ENCODE measurements at regions not wholly inside any gene's neighbourhood (a gene's known extent, or its start where the extent isn't known, plus 50 kb on each side); places are given as distances from the start of the nearest gene placed in this dataset.
A peak's percentile ranks its signal among the peaks of the same experiment; 100 is the strongest.

DNA sequence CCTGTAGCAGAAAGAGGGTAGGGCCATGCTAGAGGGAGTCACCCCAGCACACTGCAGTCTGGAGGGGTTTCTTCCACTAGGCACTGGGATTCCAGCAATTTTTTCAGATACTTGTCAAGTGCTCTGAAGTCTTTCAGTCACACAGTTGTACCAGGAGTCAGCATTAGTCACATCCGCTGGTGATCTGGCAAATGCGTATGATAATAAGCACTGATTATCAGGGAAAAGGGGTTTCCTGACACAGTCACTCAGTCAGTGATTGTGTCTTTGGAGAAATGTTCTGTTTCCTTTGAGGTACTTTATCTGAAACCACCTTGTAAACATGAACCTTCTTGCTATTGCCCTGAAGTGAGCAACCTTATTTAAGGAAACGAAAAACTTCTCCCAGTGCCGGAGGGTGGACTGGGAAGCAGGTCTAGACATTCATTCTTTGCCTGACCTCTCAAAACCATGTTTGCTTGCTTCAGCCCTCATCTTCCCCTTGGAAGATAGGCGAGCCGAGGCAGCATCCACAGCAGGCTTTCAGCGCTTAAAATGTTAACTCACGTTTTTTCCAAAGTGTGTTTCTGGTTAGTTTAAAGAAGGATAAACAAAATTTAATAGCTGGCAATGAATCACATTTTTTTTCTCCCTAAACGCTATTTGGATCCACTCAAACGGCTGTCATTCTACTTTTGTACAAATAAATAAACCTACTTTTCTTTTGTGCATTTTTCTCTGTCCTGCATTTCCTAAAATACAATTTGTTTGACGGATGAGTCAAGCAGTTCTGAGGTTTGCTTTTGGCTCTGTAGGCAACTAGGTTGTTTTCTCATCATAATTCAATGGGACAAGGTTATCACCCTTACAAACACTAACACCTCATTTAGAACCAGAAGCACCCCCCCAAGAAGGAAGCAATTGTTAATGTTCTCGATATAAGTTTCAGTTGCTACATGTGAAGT lies 77.7 kb downstream of the FOXD1 start:
- Histone ChIP-seq H3K27ac (ENCODE audit: low read depth in 1 of 2, low read length in 1 of 2) (no peak overlapping the region), H3K9me3 (ENCODE audit: control insufficient read depth in 4 of 4, insufficient read depth in 3 of 4, low read length in 3 of 4) (no peaks in the 10 kb centered on the region), H3K36me3 (ENCODE audit: control insufficient read depth in 4 of 4, insufficient read depth in 4 of 4, low read length in 4 of 4) (no peaks in the 10 kb centered on the region), H3K27me3 (ENCODE audit: control insufficient read depth in 3 of 3, insufficient read depth in 3 of 3, low read length in 2 of 3) (peaks cover 4 to 52% (median 4%) of the 10 kb centered on the region in 3 donors), H3K4me1 (ENCODE audit: control insufficient read depth in 5 of 5, insufficient read depth in 5 of 5, low read length in 5 of 5) (peaks cover 0 to 16% (median 0%) of the 10 kb centered on the region in 5 donors), H3K9ac (ENCODE audit: insufficient read depth in 1 of 2, low read length in 2 of 2) (no peak overlapping the region), H3K4me3 (no peak overlapping the region)
- WGBS, 2 donors, result 36 to 38% methylated on average over 12 of the region's 12 CpGs
- DNase-seq, result peak in 1 of 3 donors; percentile 22
- TF ChIP-seq CTCF (IDR thresholded peaks at IDR 0.05; ENCODE audit: control extremely low read depth, extremely low read depth), result no peak
- no peak for ATAC-seq (ENCODE audit: insufficient read depth, low FRiP score)

- Histone ChIP-seq H3K9ac (ENCODE audit: insufficient read depth in 1 of 2, low read length in 2 of 2) (no peak overlapping the region), H3K27ac (ENCODE audit: low read depth in 1 of 2, low read length in 1 of 2) (no peak overlapping the region), H3K36me3 (ENCODE audit: control insufficient read depth in 4 of 4, insufficient read depth in 4 of 4, low read length in 4 of 4) (no peaks in the 10 kb centered on the region), H3K4me3 (no peak overlapping the region), H3K4me1 (ENCODE audit: control insufficient read depth in 5 of 5, insufficient read depth in 5 of 5, low read length in 5 of 5) (peaks cover 0 to 16% (median 0%) of the 10 kb centered on the region in 5 donors), H3K9me3 (ENCODE audit: control insufficient read depth in 4 of 4, insufficient read depth in 3 of 4, low read length in 3 of 4) (no peaks in the 10 kb centered on the region), H3K27me3 (ENCODE audit: control insufficient read depth in 3 of 3, insufficient read depth in 3 of 3, low read length in 2 of 3) (peaks cover 4 to 48% (median 4%) of the 10 kb centered on the region in 3 donors)
- 82 to 83% methylated on average over 5 of the region's 5 CpGs for WGBS, 2 donors
- ATAC-seq (ENCODE audit: insufficient read depth, low FRiP score), result no peak
- no peak for DNase-seq
- TF ChIP-seq CTCF (IDR thresholded peaks at IDR 0.05; ENCODE audit: control extremely low read depth, extremely low read depth), result no peak
Observed at GRCh38 chr5:73370095-73370494, 78.5 kb downstream of the FOXD1 start.

DNA sequence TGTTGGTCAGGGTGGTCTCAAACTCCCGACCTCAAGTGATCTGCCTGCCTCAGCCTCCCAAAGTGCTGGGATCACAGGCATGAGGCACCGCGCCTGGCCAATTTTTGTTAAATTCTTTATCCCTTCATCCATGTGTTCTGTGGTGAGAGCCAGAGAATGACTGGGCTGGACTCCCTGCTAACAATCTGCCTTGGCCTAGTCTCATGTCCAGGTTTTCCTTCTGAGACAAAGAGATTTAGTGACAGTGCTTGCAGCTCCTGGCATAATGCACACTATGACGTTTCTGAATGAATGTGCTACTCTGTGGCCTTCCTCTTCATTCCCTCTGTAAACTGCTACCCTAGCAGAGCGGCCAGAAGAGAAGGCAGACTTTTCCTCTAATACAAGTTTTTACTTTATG lies 79.3 kb downstream of the FOXD1 start:
- peaks cover 4 to 43% (median 4%) of the 10 kb centered on the region in 3 donors for H3K27me3 ChIP-seq (ENCODE audit: control insufficient read depth in 3 of 3, insufficient read depth in 3 of 3, low read length in 2 of 3)
- ATAC-seq (ENCODE audit: insufficient read depth, low FRiP score), result no peak
- peaks cover 0 to 16% (median 0%) of the 10 kb centered on the region in 5 donors for H3K4me1 ChIP-seq (ENCODE audit: control insufficient read depth in 5 of 5, insufficient read depth in 5 of 5, low read length in 5 of 5)
- H3K4me3 ChIP-seq, result no peak overlapping the region
- 86 to 89% methylated on average over 5 of the region's 5 CpGs for WGBS, 2 donors
- no peaks in the 10 kb centered on the region for H3K36me3 ChIP-seq (ENCODE audit: control insufficient read depth in 4 of 4, insufficient read depth in 4 of 4, low read length in 4 of 4)
- no peak overlapping the region for H3K9ac ChIP-seq (ENCODE audit: insufficient read depth in 1 of 2, low read length in 2 of 2)
- TF ChIP-seq CTCF (IDR thresholded peaks at IDR 0.05; ENCODE audit: control extremely low read depth, extremely low read depth), result no peak
- no peak for DNase-seq
- H3K9me3 ChIP-seq (ENCODE audit: control insufficient read depth in 4 of 4, insufficient read depth in 3 of 4, low read length in 3 of 4), result no peaks in the 10 kb centered on the region
- no peak overlapping the region for H3K27ac ChIP-seq (ENCODE audit: low read depth in 1 of 2, low read length in 1 of 2)

Measured in lung (tissue), 11 donors.